Natural killer cell (primary cell): ENCODE measurements at regions not wholly inside any gene's neighbourhood (a gene's known extent, or its start where the extent isn't known, plus 50 kb on each side); places are given as distances from the start of the nearest gene placed in this dataset.

Experiments used
- ATAC-seq, 3 donors: fragments of 150-1000 bp in 2 of 3; fragments of 200-7000 bp in 1 of 3; cut with Tn5 transposase; 1 replicate in 1 of 3; 2 replicates in 2 of 3; pipeline ENCODE4 v1.10.0; 2021; ENCODE audit warnings: mild to moderate bottlenecking in 2 of 3, moderate library complexity in 2 of 3
- DNase-seq, 2 donors: peaks; one replicate each; pipeline versions ENCODE4 v3.0.0 to v3.0.0-alpha.2; 2013 to 2021; ENCODE audit warnings: mixed read lengths in 1 of 2
- H3K27ac ChIP-seq: one replicate; pipeline ENCODE4 v1.5.1; 2013; ENCODE audit warnings: mild to moderate bottlenecking, low read length
- H3K27me3 ChIP-seq: one replicate; pipeline ENCODE4 v1.6.1; 2013; ENCODE audit warnings: low read length; ENCODE audit not compliant: control insufficient read depth, insufficient read depth
- H3K36me3 ChIP-seq: one replicate; pipeline ENCODE4 v1.6.1; 2013; ENCODE audit warnings: low read length; ENCODE audit not compliant: control insufficient read depth, insufficient read depth
- H3K4me1 ChIP-seq: one replicate; pipeline ENCODE4 v1.6.1; 2013; ENCODE audit warnings: low read length; ENCODE audit not compliant: control insufficient read depth, insufficient read depth
- H3K4me3 ChIP-seq: one replicate; pipeline ENCODE4 v1.5.1; 2013; ENCODE audit warnings: low read length
- H3K9me3 ChIP-seq: one replicate; pipeline ENCODE4 v1.6.1; 2013; ENCODE audit warnings: low read length; ENCODE audit not compliant: control insufficient read depth, insufficient read depth
- H3K27ac Mint-ChIP-seq, 2 donors: one replicate each; pipeline ENCODE4 v1.8.0; 2022; ENCODE audit warnings: mild to moderate bottlenecking in 2 of 2, mixed read lengths in 2 of 2, moderate library complexity in 1 of 2
- H3K27me3 Mint-ChIP-seq, 2 donors: one replicate each; pipeline ENCODE4 v1.8.0; 2022; ENCODE audit warnings: low read depth in 2 of 2, mixed read lengths in 2 of 2
- H3K36me3 Mint-ChIP-seq: one replicate; pipeline ENCODE4 v1.8.0; 2022; ENCODE audit warnings: mixed read lengths
- H3K4me1 Mint-ChIP-seq, 2 donors: one replicate each; pipeline ENCODE4 v1.8.0; 2022; ENCODE audit warnings: mixed read lengths in 2 of 2
- H3K4me3 Mint-ChIP-seq: one replicate; pipeline ENCODE4 v1.8.0; 2022; ENCODE audit warnings: mild to moderate bottlenecking, moderate library complexity, mixed read lengths
- H3K9me3 Mint-ChIP-seq, 2 donors: one replicate each; pipeline ENCODE4 v1.8.0; 2022; ENCODE audit warnings: mixed read lengths in 2 of 2
- WGBS: methylation state at CpG from one replicate; pipeline ENCODE4 v1.1.7; 2013; ENCODE audit warnings: missing lambda C conversion rate; ENCODE audit not compliant: insufficient coverage; 5-methylcytosine and 5-hydroxymethylcytosine counted together
- intact Hi-C: fragments of 100-400 bp; cut with micrococcal nuclease; formaldehyde crosslinking; loops from one replicate; pipeline ENCODE4 v1.14.2; 2022
- TF ChIP-seq, protein P1 (sequence below): fragments of 200-600 bp; IDR thresholded peaks from one replicate; pipeline ENCODE4 v1.8.0; 2022; ENCODE audit warnings: antibody characterized with exemption

- no peak overlapping the region for H3K27ac ChIP-seq
- intact Hi-C loops = no loop called here
- Mint-ChIP-seq H3K9me3 (peaks cover 8 to 11% of the 10 kb centered on the region in 2 donors), H3K4me1 (no peaks in the 10 kb centered on the region), H3K27ac (no peak overlapping the region), H3K36me3 (peaks cover 12% of the 10 kb centered on the region), H3K27me3 (no peaks in the 10 kb centered on the region), H3K4me3 (no peak overlapping the region)
- no peak overlapping the region for H3K4me3 ChIP-seq
- DNase-seq (no peak), ATAC-seq (no peak)
- no peaks in the 10 kb centered on the region for H3K27me3 ChIP-seq
- no peaks in the 10 kb centered on the region for H3K36me3 ChIP-seq
- TF ChIP-seq, protein P1, sequence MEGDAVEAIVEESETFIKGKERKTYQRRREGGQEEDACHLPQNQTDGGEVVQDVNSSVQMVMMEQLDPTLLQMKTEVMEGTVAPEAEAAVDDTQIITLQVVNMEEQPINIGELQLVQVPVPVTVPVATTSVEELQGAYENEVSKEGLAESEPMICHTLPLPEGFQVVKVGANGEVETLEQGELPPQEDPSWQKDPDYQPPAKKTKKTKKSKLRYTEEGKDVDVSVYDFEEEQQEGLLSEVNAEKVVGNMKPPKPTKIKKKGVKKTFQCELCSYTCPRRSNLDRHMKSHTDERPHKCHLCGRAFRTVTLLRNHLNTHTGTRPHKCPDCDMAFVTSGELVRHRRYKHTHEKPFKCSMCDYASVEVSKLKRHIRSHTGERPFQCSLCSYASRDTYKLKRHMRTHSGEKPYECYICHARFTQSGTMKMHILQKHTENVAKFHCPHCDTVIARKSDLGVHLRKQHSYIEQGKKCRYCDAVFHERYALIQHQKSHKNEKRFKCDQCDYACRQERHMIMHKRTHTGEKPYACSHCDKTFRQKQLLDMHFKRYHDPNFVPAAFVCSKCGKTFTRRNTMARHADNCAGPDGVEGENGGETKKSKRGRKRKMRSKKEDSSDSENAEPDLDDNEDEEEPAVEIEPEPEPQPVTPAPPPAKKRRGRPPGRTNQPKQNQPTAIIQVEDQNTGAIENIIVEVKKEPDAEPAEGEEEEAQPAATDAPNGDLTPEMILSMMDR = no peak
- H3K9me3 ChIP-seq = no peaks in the 10 kb centered on the region
- H3K4me1 ChIP-seq = no peaks in the 10 kb centered on the region
Measured at GRCh38 chr2:18900691-18901141, 311.3 kb upstream of the NT5C1B start.

DNA sequence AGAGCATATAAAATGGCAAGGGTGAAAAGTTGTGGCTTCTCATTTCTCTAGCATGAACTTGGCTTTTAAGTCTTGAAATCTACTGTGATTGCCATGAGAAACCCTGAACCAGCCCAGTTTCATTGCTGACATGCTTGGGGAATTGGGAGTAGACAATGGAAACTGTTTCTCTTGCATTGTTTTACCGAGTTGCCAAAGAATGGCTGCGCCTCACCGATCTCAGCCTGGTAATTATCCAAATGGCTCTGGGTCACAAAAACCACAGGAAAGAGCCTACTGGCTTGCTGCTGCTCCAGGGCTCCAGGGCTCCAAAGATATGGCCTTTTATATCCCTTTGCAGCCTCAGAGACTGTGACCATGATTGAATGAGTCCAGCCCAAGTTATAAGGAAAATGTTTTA is 310.4 kb upstream of the NT5C1B start:
- Mint-ChIP-seq H3K36me3 (peaks cover 14% of the 10 kb centered on the region), H3K27me3 (no peaks in the 10 kb centered on the region), H3K4me3 (no peak overlapping the region), H3K27ac (no peak overlapping the region), H3K9me3 (peaks cover 8 to 11% of the 10 kb centered on the region in 2 donors), H3K4me1 (no peaks in the 10 kb centered on the region)
- Histone ChIP-seq H3K36me3 (no peaks in the 10 kb centered on the region), H3K9me3 (no peaks in the 10 kb centered on the region), H3K27me3 (no peaks in the 10 kb centered on the region), H3K4me1 (no peaks in the 10 kb centered on the region), H3K4me3 (no peak overlapping the region), H3K27ac (no peak overlapping the region)
- WGBS = 74% methylated on average over 3 of the region's 3 CpGs
- ATAC-seq (no peak), DNase-seq (no peak)
- TF ChIP-seq, protein P1 = no peak
- intact Hi-C loops = no loop called here

- ATAC-seq (no peak), DNase-seq (no peak)
- Mint-ChIP-seq H3K4me1 (no peaks in the 10 kb centered on the region), H3K27ac (no peak overlapping the region), H3K4me3 (no peak overlapping the region), H3K27me3 (no peaks in the 10 kb centered on the region), H3K9me3 (peaks cover 9 to 10% of the 10 kb centered on the region in 2 donors), H3K36me3 (peaks cover 14% of the 10 kb centered on the region)
- Histone ChIP-seq H3K27me3 (no peaks in the 10 kb centered on the region), H3K9me3 (no peaks in the 10 kb centered on the region), H3K4me3 (no peak overlapping the region), H3K27ac (no peak overlapping the region), H3K4me1 (no peaks in the 10 kb centered on the region), H3K36me3 (no peaks in the 10 kb centered on the region)
- intact Hi-C loops = no loop called here
- TF ChIP-seq, protein P1 = no peak
Measured at GRCh38 chr2:18898271-18898670, 308.9 kb upstream of the NT5C1B start.

- Mint-ChIP-seq H3K27me3 (no peaks in the 10 kb centered on the region), H3K9me3 (peaks cover 8 to 10% of the 10 kb centered on the region in 2 donors), H3K27ac (no peak overlapping the region), H3K4me1 (no peaks in the 10 kb centered on the region), H3K4me3 (no peak overlapping the region), H3K36me3 (peaks cover 14% of the 10 kb centered on the region)
- H3K4me1 ChIP-seq = no peaks in the 10 kb centered on the region
- H3K27ac ChIP-seq = no peak overlapping the region
- 90% methylated on average over 2 of the region's 2 CpGs for WGBS
- H3K27me3 ChIP-seq = no peaks in the 10 kb centered on the region
- H3K4me3 ChIP-seq = no peak overlapping the region
- no peak for ATAC-seq
- no peaks in the 10 kb centered on the region for H3K9me3 ChIP-seq
- DNase-seq = no peak
- TF ChIP-seq, protein P1 = no peak
- intact Hi-C loops = no loop called here
- H3K36me3 ChIP-seq = no peaks in the 10 kb centered on the region
Measured at GRCh38 chr2:18896125-18896764, 306.9 kb upstream of the NT5C1B start.
